ENCODE measurements at regions not wholly inside any gene's neighbourhood (a gene's known extent, or its start where the extent isn't known, plus 50 kb on each side); places are given as distances from the start of the nearest gene placed in this dataset.

GRCh38 chr18:25553631-25554263 lies 201.8 kb upstream of the ZNF521 start:
- H3K27ac ChIP-seq (ENCODE audit: insufficient read depth, low read depth, low read length): no peak overlapping the region
- intact Hi-C loops (cut with micrococcal nuclease): no loop called here
- FAIRE-seq (no peak), DNase-seq (ENCODE audit: low read depth, low spot score) (no peak)
- no peaks in the 10 kb centered on the region for H3K9me1 ChIP-seq (replicated peaks; ENCODE audit: control insufficient read depth, extremely low read depth, insufficient read depth, low read length)
- no peaks in the 10 kb centered on the region for H4K20me1 ChIP-seq (replicated peaks; ENCODE audit: control insufficient read depth, extremely low read depth, insufficient read depth, low read length)
- ChIA-PET POLR2A (no interaction called here), CTCF (no interaction called here)
- dilution Hi-C loops (cut with MboI; ENCODE audit: extremely low pct_ligation_motif_present, low sequenced_read_pairs): no loop called here
- no peaks in the 10 kb centered on the region for H3K36me3 ChIP-seq (ENCODE audit: control insufficient read depth in 2 of 2, extremely low read depth in 1 of 2, insufficient read depth in 2 of 2, low read length in 2 of 2)
- H3K4me2 ChIP-seq (ENCODE audit: insufficient read depth, low read length): no peak overlapping the region
- no peaks in the 10 kb centered on the region for H3K27me3 ChIP-seq (ENCODE audit: control insufficient read depth in 2 of 2, insufficient read depth in 2 of 2, low read length in 2 of 2)
- peaks cover 10% of the 10 kb centered on the region for H3K4me1 ChIP-seq (ENCODE audit: control insufficient read depth, extremely low read depth, insufficient read depth, low read length)
- no TSS peak for BruUV-seq (replicated peaks)
- H3K79me2 ChIP-seq (ENCODE audit: control insufficient read depth, insufficient read depth, low read length): no peaks in the 10 kb centered on the region
- no peak overlapping the region for H2AFZ ChIP-seq (ENCODE audit: low read depth, low read length)
- no peak overlapping the region for H3K9ac ChIP-seq (replicated peaks; ENCODE audit: extremely low read depth, insufficient read depth, low read length)
- TF ChIP-seq POLR2A (IDR thresholded peaks at IDR 0.05; ENCODE audit: low read depth, low read length) (no peak), MAX (IDR thresholded peaks at IDR 0.05; ENCODE audit: insufficient read depth, insufficient read length) (no peak), POLR2AphosphoS5 (IDR thresholded peaks at IDR 0.05; ENCODE audit: insufficient read depth, low read depth, low read length) (no peak), CTCF (IDR thresholded peaks at IDR 0.05; ENCODE audit: extremely low read depth in 1 of 2, insufficient read depth in 1 of 2, low read depth in 1 of 2, low read length in 2 of 2) (no peak), MYC (IDR thresholded peaks at IDR 0.05; ENCODE audit: low read depth, low read length) (no peak), GATA2 (IDR thresholded peaks at IDR 0.05; ENCODE audit: insufficient read depth, insufficient read length, low read depth, low read length) (no peak), JUN (IDR thresholded peaks at IDR 0.05; ENCODE audit: borderline replicate concordance, insufficient read depth, insufficient read length, low read depth) (no peak)
- no peak overlapping the region for H3K4me3 ChIP-seq (replicated peaks in 1 of 3; ENCODE audit: insufficient read depth in 1 of 3, low read depth in 1 of 3, low read length in 3 of 3)
- no peaks in the 10 kb centered on the region for H3K9me3 ChIP-seq (replicated peaks; ENCODE audit: control insufficient read depth, insufficient read depth, low read length)
